HepG2 (cell line): ENCODE measurements at regions not wholly inside any gene's neighbourhood (a gene's known extent, or its start where the extent isn't known, plus 50 kb on each side); places are given as distances from the start of the nearest gene placed in this dataset.

Experiments
- ATAC-seq: fragments of 200-7000 bp; cut with Tn5 transposase; 3 replicates; pipeline ENCODE4 v1.9.1; 2020; ENCODE audit warnings: mild to moderate bottlenecking, moderate library complexity
- BruUV-seq: library from RNA; stranded (reverse); fragments of 400-500 nt; replicated peaks from 2 replicates; lab custom pipeline; 2021; lab: Mats Ljungman, UMichigan
- CTCF ChIA-PET: fragments of 300-600 bp; formaldehyde crosslinking; extraction: SDS; loops from one replicate; lab custom pipeline; 2021; ENCODE audit warnings: low total read pairs, inconsistent platforms, low intra/inter-chr PET ratio; lab: Yijun Ruan, JAX
- POLR2A ChIA-PET: fragments of 350-600 bp; sonication (Branson Sonifier 250); formaldehyde crosslinking; loops from one replicate; lab custom pipeline; 2020; ENCODE audit warnings: antibody characterized with exemption, inconsistent platforms; lab: Yijun Ruan, JAX
- DNase-seq: peaks from one replicate; pipeline ENCODE4 v3.0.0-alpha.2; 2015; ENCODE audit warnings: low spot score
- FAIRE-seq: peaks from 3 replicates; lab custom pipeline; 2011; peaks lifted over from hg19 to GRCh38; lab: Jason Lieb, UNC
- H2AFZ ChIP-seq: one replicate; pipeline ENCODE4 v1.6.1; 2011; ENCODE audit warnings: low read length, inconsistent platforms
- H3K27ac ChIP-seq: fragments of 300-600 bp; 3 replicates; pipeline ENCODE4 v1.8.0; 2011; ENCODE audit warnings: mixed run types, mild to moderate bottlenecking, mixed read lengths, low read length, inconsistent platforms; ENCODE audit not compliant: insufficient read depth; ENCODE audit errors: extremely low read length
- H3K27me3 ChIP-seq, 2 experiments: fragments of 200-600 bp in 1 of 2; 2 replicates in 1 of 2; 3 replicates in 1 of 2; pipeline versions ENCODE4 v1.6.0 to v1.8.0; 2011; ENCODE audit warnings: low read length in 2 of 2, mild to moderate bottlenecking in 2 of 2, moderate library complexity in 2 of 2, inconsistent platforms in 1 of 2; ENCODE audit not compliant: insufficient read depth in 2 of 2, control insufficient read depth in 1 of 2
- H3K36me3 ChIP-seq, 2 experiments: fragments of 200-600 bp in 1 of 2; replicated peaks in 1 of 2; 2 replicates in 1 of 2; 3 replicates in 1 of 2; pipeline versions ENCODE4 v1.5.1 to v1.8.0; 2011; ENCODE audit warnings: low read length in 2 of 2, inconsistent platforms in 1 of 2; ENCODE audit not compliant: insufficient read depth in 2 of 2, control insufficient read depth in 1 of 2
- H3K4me1 ChIP-seq: 2 replicates; pipeline ENCODE4 v1.5.1; 2012; ENCODE audit warnings: low read length, inconsistent platforms; ENCODE audit not compliant: insufficient read depth
- H3K4me2 ChIP-seq: 2 replicates; pipeline ENCODE4 v1.6.0; 2011; ENCODE audit warnings: low read depth, low read length, inconsistent platforms
- H3K4me3 ChIP-seq, 3 experiments: fragments of 200-600 bp in 1 of 3; sonication (generic), shearing (Covaris generic) in 1 of 3; replicated peaks in 1 of 3; 2 replicates each; pipeline ENCODE4 v1.5.1; 2011 to 2016; ENCODE audit warnings: low read length in 3 of 3, inconsistent platforms in 2 of 3, low read depth in 2 of 3, mild to moderate bottlenecking in 2 of 3, control low read depth in 1 of 3, mixed read lengths in 1 of 3; ENCODE audit not compliant: insufficient read depth in 1 of 3
- H3K79me2 ChIP-seq: one replicate; pipeline ENCODE4 v1.6.1; 2011; ENCODE audit warnings: low read length, inconsistent platforms; ENCODE audit not compliant: insufficient read depth
- H3K9ac ChIP-seq: 2 replicates; pipeline ENCODE4 v1.6.0; 2011; ENCODE audit warnings: mild to moderate bottlenecking, low read depth, low read length, inconsistent platforms; ENCODE audit not compliant: insufficient read depth
- H3K9me3 ChIP-seq: 2 replicates; pipeline ENCODE4 v1.5.1; 2012; ENCODE audit warnings: mild to moderate bottlenecking, low read length
- H4K20me1 ChIP-seq: 2 replicates; pipeline ENCODE4 v1.6.0; 2011; ENCODE audit warnings: inconsistent platforms, mild to moderate bottlenecking, low read length, moderate library complexity; ENCODE audit not compliant: insufficient read depth
- BCL6 ChIP-seq: IDR thresholded peaks from 2 replicates; pipeline ENCODE4 v1.6.1; 2016; ENCODE audit warnings: missing genetic modification reagents, missing compliant biosample characterization
- BHLHE40 ChIP-seq: IDR thresholded peaks from 2 replicates; pipeline ENCODE4 v1.6.1; 2011; ENCODE audit warnings: low read length, improper control_type of control experiment
- BRCA1 ChIP-seq: sonication (generic); formaldehyde crosslinking; IDR thresholded peaks from 2 replicates; pipeline ENCODE4 v1.4.0; 2020; ENCODE audit warnings: missing genetic modification reagents
- CENPT ChIP-seq: sonication (generic); formaldehyde crosslinking; IDR thresholded peaks from 2 replicates; pipeline ENCODE4 v1.8.0; 2022; ENCODE audit warnings: low read depth, mild to moderate bottlenecking, moderate library complexity, missing genetic modification reagents
- E2F2 ChIP-seq: sonication (generic); formaldehyde crosslinking; IDR thresholded peaks from 2 replicates; pipeline ENCODE4 v1.4.0; 2020; ENCODE audit warnings: missing genetic modification reagents, borderline replicate concordance
- HNRNPH1 ChIP-seq: fragments of 200-400 bp; formaldehyde crosslinking; optimal IDR thresholded peaks from 2 replicates; pipeline ENCODE3; 2017; ENCODE audit warnings: mild to moderate bottlenecking, low read depth, low read length
- KLF6 ChIP-seq: IDR thresholded peaks from 2 replicates; pipeline ENCODE4 v1.8.0; 2016; ENCODE audit warnings: missing biosample characterization, missing genetic modification reagents
- NR2F6 ChIP-seq, 2 experiments: IDR thresholded peaks; 2 replicates each; pipeline ENCODE4 v1.6.1; 2016; ENCODE audit warnings: antibody characterized with exemption in 1 of 2, mild to moderate bottlenecking in 1 of 2
- PRPF4 ChIP-seq: fragments of 200-400 bp; formaldehyde crosslinking; IDR thresholded peaks from 2 replicates; pipeline ENCODE4 v1.6.1; 2016; ENCODE audit warnings: low read length, low read depth; ENCODE audit not compliant: poor library complexity, severe bottlenecking
- TFDP2 ChIP-seq: sonication (generic); formaldehyde crosslinking; IDR thresholded peaks from 2 replicates; pipeline ENCODE4 v1.4.0; 2020; ENCODE audit warnings: missing genetic modification reagents
- ZNF292 ChIP-seq: sonication (generic); formaldehyde crosslinking; IDR thresholded peaks from 2 replicates; pipeline ENCODE4 v1.8.1; 2022; ENCODE audit warnings: mild to moderate bottlenecking, low read depth, missing genetic modification reagents, borderline replicate concordance
- ZNF407 ChIP-seq: sonication (generic); formaldehyde crosslinking; IDR thresholded peaks from one replicate; pipeline ENCODE4 v1.5.1; 2020; ENCODE audit warnings: mild to moderate bottlenecking, missing genetic modification reagents; ENCODE audit errors: not compliant biosample characterization
- ZNF510 ChIP-seq: sonication (generic); formaldehyde crosslinking; IDR thresholded peaks from 2 replicates; pipeline ENCODE4 v1.4.0; 2020; ENCODE audit warnings: low read depth, mild to moderate bottlenecking, missing genetic modification reagents
- WGBS: methylation state at CpG from one replicate; pipeline ENCODE4 v1.1.6; 2017; ENCODE audit warnings: low lambda C conversion rate; 5-methylcytosine and 5-hydroxymethylcytosine counted together
- in situ Hi-C: cut with HindIII; loops from 2 replicates; pipeline ENCODE4 v1.10.0; 2017; ENCODE audit warnings: low pct_unique_long_range_greater_than_20kb; ENCODE audit not compliant: extremely low pct_ligation_motif_present
- intact Hi-C: fragments of 100-400 bp; cut with micrococcal nuclease; formaldehyde crosslinking; loops from one replicate; pipeline ENCODE4 v1.10.0; 2022; ENCODE audit not compliant: unreplicated experiment

- no peaks in the 10 kb centered on the region for H3K4me1 ChIP-seq
- CTCF ChIA-PET: no interaction called here
- BruUV-seq: no TSS peak
- H3K79me2 ChIP-seq: no peaks in the 10 kb centered on the region
- DNase-seq: no peak
- no peak overlapping the region for H3K9ac ChIP-seq
- intact Hi-C loops: no loop called here
- no peaks in the 10 kb centered on the region for H4K20me1 ChIP-seq
- H3K27ac ChIP-seq: no peak overlapping the region
- no peak overlapping the region for H3K4me3 ChIP-seq
- H3K4me2 ChIP-seq: no peak overlapping the region
- peaks cover 0 to 1% of the 10 kb centered on the region in 2 experiments; a peak in 3 of 5 replicates for H3K27me3 ChIP-seq
- in situ Hi-C loops: no loop called here
- no peak for TF ChIP-seq TFDP2 (CRISPR knock-in tag)
- no peak for TF ChIP-seq ZNF407 (CRISPR knock-in tag)
- TF ChIP-seq E2F2 (CRISPR knock-in tag): no peak
- TF ChIP-seq BRCA1 (CRISPR knock-in tag): no peak
- no peak for TF ChIP-seq ZNF292 (CRISPR knock-in tag)
- no peak for TF ChIP-seq PRPF4
- no peak for TF ChIP-seq CENPT (CRISPR knock-in tag)
- no peak for TF ChIP-seq NR2F6 (IDR thresholded peaks at IDR 0.05)
- TF ChIP-seq NR2F6 (CRISPR knock-in tag; IDR thresholded peaks at IDR 0.05): no peak
- no peak for TF ChIP-seq HNRNPH1
- TF ChIP-seq BCL6 (CRISPR knock-in tag): no peak
- no peak for TF ChIP-seq BHLHE40
- no peak for TF ChIP-seq KLF6 (CRISPR knock-in tag)
- no peak for TF ChIP-seq ZNF510 (CRISPR knock-in tag)
- TF ChIP-seq, all 625 proteins: peak for 0
- Histone ChIP-seq H3K9me3 (no peaks in the 10 kb centered on the region), H2AFZ (no peak overlapping the region), H3K36me3 (no peaks in the 10 kb centered on the region)
- ATAC-seq: no peak
- WGBS: 60% methylated on average over 6 of the region's 7 CpGs
- POLR2A ChIA-PET: interaction anchor here (1.1 kb wide), 1 partner anchor 23 kb away, joined by 4 read pairs; no protein-coding TSS in a partner anchor
- no peak for FAIRE-seq
These were observed 82.0 kb upstream of the CASZ1 start for GRCh38 chr1:10878469-10878868.
